Natural killer cell treated with Interleukin-12 subunit alpha and Interleukin-12 subunit beta and Interleukin-15 and Interleukin-18, amount 100 ng/mL, for 72 hours (primary cell): ENCODE measurements at regions not wholly inside any gene's neighbourhood (a gene's known extent, or its start where the extent isn't known, plus 50 kb on each side); places are given as distances from the start of the nearest gene placed in this dataset.
"Not testable (repeated sequence)": the region's sequence is repeated elsewhere in the genome, so short reads cannot be mapped to it uniquely, and the experiment has no call there.

ENCODE experiments used
- ATAC-seq, 2 donors: fragments of 150-1000 bp; cut with Tn5 transposase in 1 of 2; sonication (Bioruptor Pico), chemical (Tn5 transposase) in 1 of 2; 2 replicates each; pipeline ENCODE4 v1.10.0; 2021
- DNase-seq: peaks from one replicate; pipeline ENCODE4 v3.0.0; 2022; ENCODE audit warnings: low spot score
- H3K27ac Mint-ChIP-seq, 2 donors: 1 replicate in 1 of 2; 2 replicates in 1 of 2; pipeline ENCODE4 v1.8.0; 2022; ENCODE audit warnings: mixed read lengths in 2 of 2, mild to moderate bottlenecking in 1 of 2, moderate library complexity in 1 of 2
- H3K27me3 Mint-ChIP-seq, 2 donors: 1 replicate in 1 of 2; 2 replicates in 1 of 2; pipeline ENCODE4 v1.8.0; 2022; ENCODE audit warnings: mixed read lengths in 2 of 2
- H3K36me3 Mint-ChIP-seq: one replicate; pipeline ENCODE4 v1.8.0; 2022; ENCODE audit warnings: mixed read lengths
- H3K4me1 Mint-ChIP-seq, 2 donors: 1 replicate in 1 of 2; 2 replicates in 1 of 2; pipeline ENCODE4 v1.8.0; 2022; ENCODE audit warnings: low read depth in 2 of 2, mixed read lengths in 2 of 2, mild to moderate bottlenecking in 1 of 2
- H3K4me3 Mint-ChIP-seq: one replicate; pipeline ENCODE4 v1.8.0; 2022; ENCODE audit warnings: mixed read lengths
- H3K9me3 Mint-ChIP-seq: 2 replicates; pipeline ENCODE4 v1.8.0; 2022; ENCODE audit warnings: mixed read lengths

GRCh38 chr1:120648915-120649623, 74.7 kb upstream of the NBPF26 start:
- not testable (repeated sequence) for H3K36me3 Mint-ChIP-seq, ATAC-seq, H3K4me1 Mint-ChIP-seq, H3K4me3 Mint-ChIP-seq, H3K9me3 Mint-ChIP-seq, H3K27me3 Mint-ChIP-seq, DNase-seq, H3K27ac Mint-ChIP-seq

- H3K4me1 Mint-ChIP-seq, H3K36me3 Mint-ChIP-seq, H3K9me3 Mint-ChIP-seq, H3K4me3 Mint-ChIP-seq, ATAC-seq, H3K27me3 Mint-ChIP-seq, DNase-seq, H3K27ac Mint-ChIP-seq: not testable (repeated sequence)
Observed at GRCh38 chr1:120649730-120650129, 74.0 kb upstream of the NBPF26 start.

GRCh38 chr1:120654114-120654513, 69.6 kb upstream of the NBPF26 start:
- H3K4me3 Mint-ChIP-seq, ATAC-seq, H3K9me3 Mint-ChIP-seq: not testable (repeated sequence)

GRCh38 chr1:120655394-120655793, 68.4 kb upstream of the NBPF26 start:
- H3K4me3 Mint-ChIP-seq, H3K27me3 Mint-ChIP-seq, H3K4me1 Mint-ChIP-seq, H3K36me3 Mint-ChIP-seq, ATAC-seq, H3K9me3 Mint-ChIP-seq, DNase-seq, H3K27ac Mint-ChIP-seq: not testable (repeated sequence)

More at GRCh38 chr1:120654114-120654513, 69.6 kb upstream of the NBPF26 start:
- DNase-seq, H3K27ac Mint-ChIP-seq, H3K36me3 Mint-ChIP-seq, H3K4me1 Mint-ChIP-seq, H3K27me3 Mint-ChIP-seq: not testable (repeated sequence)

- not testable (repeated sequence) for H3K4me3 Mint-ChIP-seq, H3K27ac Mint-ChIP-seq, H3K36me3 Mint-ChIP-seq, H3K4me1 Mint-ChIP-seq, ATAC-seq, DNase-seq, H3K9me3 Mint-ChIP-seq, H3K27me3 Mint-ChIP-seq
Observed at GRCh38 chr1:120656116-120656515, 67.6 kb upstream of the NBPF26 start.

GRCh38 chr1:120657804-120658203, 65.9 kb upstream of the NBPF26 start:
- H3K4me3 Mint-ChIP-seq, H3K36me3 Mint-ChIP-seq, DNase-seq, H3K27me3 Mint-ChIP-seq, H3K4me1 Mint-ChIP-seq, H3K27ac Mint-ChIP-seq, ATAC-seq, H3K9me3 Mint-ChIP-seq: not testable (repeated sequence)

- H3K27me3 Mint-ChIP-seq, H3K4me3 Mint-ChIP-seq, DNase-seq, H3K27ac Mint-ChIP-seq, ATAC-seq, H3K9me3 Mint-ChIP-seq, H3K4me1 Mint-ChIP-seq, H3K36me3 Mint-ChIP-seq: not testable (repeated sequence)
Observed at GRCh38 chr1:120658622-120659021, 65.1 kb upstream of the NBPF26 start.

- H3K36me3 Mint-ChIP-seq, ATAC-seq, H3K27ac Mint-ChIP-seq, H3K27me3 Mint-ChIP-seq, H3K9me3 Mint-ChIP-seq, H3K4me1 Mint-ChIP-seq, H3K4me3 Mint-ChIP-seq, DNase-seq: not testable (repeated sequence)
Observed at GRCh38 chr1:120659133-120659532, 64.6 kb upstream of the NBPF26 start.

GRCh38 chr1:120664376-120665249, 59.1 kb upstream of the NBPF26 start:
- not testable (repeated sequence) for H3K27me3 Mint-ChIP-seq, H3K9me3 Mint-ChIP-seq, H3K4me3 Mint-ChIP-seq, H3K36me3 Mint-ChIP-seq, H3K27ac Mint-ChIP-seq, H3K4me1 Mint-ChIP-seq, DNase-seq
- peak in 1 of 2 donors; percentile 7 for ATAC-seq

- peak; percentile 93 to 95 for ATAC-seq
- DNase-seq, H3K9me3 Mint-ChIP-seq: not testable (repeated sequence)
Observed at GRCh38 chr1:120665250-120665577, 58.5 kb upstream of the NBPF26 start.

GRCh38 chr1:120668187-120668586, 55.6 kb upstream of the NBPF26 start:
- peak; percentile 58 to 71 for ATAC-seq
- H3K4me3 Mint-ChIP-seq, H3K27ac Mint-ChIP-seq, H3K36me3 Mint-ChIP-seq, H3K27me3 Mint-ChIP-seq, DNase-seq, H3K9me3 Mint-ChIP-seq, H3K4me1 Mint-ChIP-seq: not testable (repeated sequence)

More at GRCh38 chr1:120665250-120665577, 58.5 kb upstream of the NBPF26 start:
- not testable (repeated sequence) for H3K27me3 Mint-ChIP-seq, H3K4me3 Mint-ChIP-seq, H3K27ac Mint-ChIP-seq, H3K36me3 Mint-ChIP-seq, H3K4me1 Mint-ChIP-seq
